Tibial nerve (tissue), 4 donors: ENCODE measurements at regions not wholly inside any gene's neighbourhood (a gene's known extent, or its start where the extent isn't known, plus 50 kb on each side); places are given as distances from the start of the nearest gene placed in this dataset.

Experiments
- DNase-seq, 2 donors: peaks; one replicate each; pipeline ENCODE4 v3.0.0-alpha.2; 2019; ENCODE audit warnings: low spot score in 2 of 2
- H3K27ac ChIP-seq, 4 donors: fragments of 200-600 bp; sonication (generic) in 3 of 4; one replicate each; pipeline ENCODE4 v1.5.1; 2017 to 2019; ENCODE audit warnings: mild to moderate bottlenecking in 1 of 4
- H3K27me3 ChIP-seq, 2 donors: fragments of 200-600 bp; sonication (generic) in 1 of 2; one replicate each; pipeline versions ENCODE4 v1.5.1 to v1.6.0; 2017 to 2019
- H3K36me3 ChIP-seq, 3 donors: fragments of 200-600 bp; sonication (generic); one replicate each; pipeline ENCODE4 v1.5.1; 2018 to 2019
- H3K4me1 ChIP-seq, 4 donors: fragments of 200-600 bp; sonication (generic) in 3 of 4; one replicate each; pipeline ENCODE4 v1.5.1; 2017 to 2019
- H3K4me3 ChIP-seq, 4 donors: fragments of 200-600 bp; sonication (generic) in 3 of 4; one replicate each; pipeline ENCODE4 v1.5.1; 2017 to 2019; ENCODE audit warnings: mild to moderate bottlenecking in 1 of 4, moderate library complexity in 1 of 4
- H3K9me3 ChIP-seq, 4 donors: fragments of 200-600 bp; sonication (generic) in 3 of 4; one replicate each; pipeline ENCODE4 v1.5.1; 2017 to 2019
- EP300 ChIP-seq, 2 donors: sonication (generic); formaldehyde crosslinking; IDR thresholded peaks; one replicate each; pipeline ENCODE4 v1.6.1; 2017; ENCODE audit warnings: antibody characterized with exemption in 2 of 2, mild to moderate bottlenecking in 1 of 2
- POLR2A ChIP-seq, 2 donors: fragments of 450-650 bp; IDR thresholded peaks; one replicate each; pipeline ENCODE4 v1.6.1; 2017; ENCODE audit warnings: antibody characterized with exemption in 2 of 2, mild to moderate bottlenecking in 2 of 2, moderate library complexity in 2 of 2
- WGBS, 2 donors: methylation state at CpG; one replicate each; pipeline ENCODE4 v1.1.5; 2018; 5-methylcytosine and 5-hydroxymethylcytosine counted together
- TF ChIP-seq, protein P1 (sequence below), 5 experiments: fragments of 200-600 bp in 3 of 5; fragments of 450-650 bp in 2 of 5; sonication (generic) in 3 of 5; IDR thresholded peaks; one replicate each; pipeline ENCODE4 v1.5.1; 2016 to 2019; ENCODE audit warnings: antibody characterized with exemption in 5 of 5, mild to moderate bottlenecking in 3 of 5, moderate library complexity in 2 of 5

DNA sequence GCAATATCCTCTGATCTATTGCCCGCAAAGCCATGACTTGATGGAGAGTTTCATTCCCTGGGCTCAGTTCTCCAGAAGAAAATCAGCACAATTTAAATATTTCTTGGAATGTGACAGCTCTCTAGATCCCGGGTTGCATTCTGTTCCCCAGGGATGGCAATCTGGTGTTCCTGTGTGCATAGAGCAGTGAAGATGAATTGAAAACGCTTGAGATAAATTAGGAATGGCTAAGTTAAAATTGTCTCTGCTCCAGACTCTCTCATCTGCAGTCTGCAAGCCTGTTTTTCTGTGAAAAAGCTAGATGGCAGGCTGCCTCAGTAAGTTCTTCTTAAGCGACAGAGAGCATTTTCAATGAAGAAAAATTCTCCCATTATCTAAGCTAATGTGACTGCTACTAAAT, 582.5 kb upstream of the MGAT4C start:
- H3K4me1 ChIP-seq, result no peaks in the 10 kb centered on the region
- no peaks in the 10 kb centered on the region for H3K9me3 ChIP-seq
- H3K27ac ChIP-seq, result no peak overlapping the region
- TF ChIP-seq POLR2A (IDR thresholded peaks at IDR 0.05), result no peak
- H3K4me3 ChIP-seq, result no peak overlapping the region
- 29 to 30% methylated on average over 4 of the region's 4 CpGs for WGBS, 2 donors
- no peaks in the 10 kb centered on the region for H3K36me3 ChIP-seq
- H3K27me3 ChIP-seq, result no peaks in the 10 kb centered on the region
- DNase-seq, result no peak

DNA sequence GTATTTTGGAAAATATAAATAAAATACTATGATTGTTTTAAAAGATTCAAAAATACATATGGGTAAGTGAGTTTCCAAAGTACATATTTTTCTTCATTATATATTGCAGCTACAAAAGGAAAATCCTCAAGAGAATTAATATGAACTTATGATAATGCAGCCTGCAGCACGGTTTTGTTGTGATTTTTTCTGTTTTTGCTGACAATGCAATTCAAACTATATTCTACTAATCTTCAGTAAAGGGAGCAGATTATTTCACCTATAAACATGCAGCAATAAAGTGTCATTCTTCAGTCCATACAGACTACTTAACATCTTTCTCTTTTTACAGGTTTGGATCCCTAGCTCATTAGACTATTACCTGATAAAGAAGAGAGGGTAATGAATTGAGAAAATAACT, 582.1 kb upstream of the MGAT4C start:
- Histone ChIP-seq H3K27ac (no peak overlapping the region), H3K4me3 (no peak overlapping the region), H3K36me3 (no peaks in the 10 kb centered on the region), H3K9me3 (no peaks in the 10 kb centered on the region), H3K4me1 (no peaks in the 10 kb centered on the region), H3K27me3 (no peaks in the 10 kb centered on the region)
- no peak for DNase-seq
- WGBS, 2 donors, result 35 to 44% methylated on average over 1 of the region's 1 CpG
- TF ChIP-seq, protein P1, sequence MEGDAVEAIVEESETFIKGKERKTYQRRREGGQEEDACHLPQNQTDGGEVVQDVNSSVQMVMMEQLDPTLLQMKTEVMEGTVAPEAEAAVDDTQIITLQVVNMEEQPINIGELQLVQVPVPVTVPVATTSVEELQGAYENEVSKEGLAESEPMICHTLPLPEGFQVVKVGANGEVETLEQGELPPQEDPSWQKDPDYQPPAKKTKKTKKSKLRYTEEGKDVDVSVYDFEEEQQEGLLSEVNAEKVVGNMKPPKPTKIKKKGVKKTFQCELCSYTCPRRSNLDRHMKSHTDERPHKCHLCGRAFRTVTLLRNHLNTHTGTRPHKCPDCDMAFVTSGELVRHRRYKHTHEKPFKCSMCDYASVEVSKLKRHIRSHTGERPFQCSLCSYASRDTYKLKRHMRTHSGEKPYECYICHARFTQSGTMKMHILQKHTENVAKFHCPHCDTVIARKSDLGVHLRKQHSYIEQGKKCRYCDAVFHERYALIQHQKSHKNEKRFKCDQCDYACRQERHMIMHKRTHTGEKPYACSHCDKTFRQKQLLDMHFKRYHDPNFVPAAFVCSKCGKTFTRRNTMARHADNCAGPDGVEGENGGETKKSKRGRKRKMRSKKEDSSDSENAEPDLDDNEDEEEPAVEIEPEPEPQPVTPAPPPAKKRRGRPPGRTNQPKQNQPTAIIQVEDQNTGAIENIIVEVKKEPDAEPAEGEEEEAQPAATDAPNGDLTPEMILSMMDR (IDR thresholded peaks at IDR 0.05), result no peak
- TF ChIP-seq POLR2A (IDR thresholded peaks at IDR 0.05) (no peak), EP300 (IDR thresholded peaks at IDR 0.05) (no peak)

DNA sequence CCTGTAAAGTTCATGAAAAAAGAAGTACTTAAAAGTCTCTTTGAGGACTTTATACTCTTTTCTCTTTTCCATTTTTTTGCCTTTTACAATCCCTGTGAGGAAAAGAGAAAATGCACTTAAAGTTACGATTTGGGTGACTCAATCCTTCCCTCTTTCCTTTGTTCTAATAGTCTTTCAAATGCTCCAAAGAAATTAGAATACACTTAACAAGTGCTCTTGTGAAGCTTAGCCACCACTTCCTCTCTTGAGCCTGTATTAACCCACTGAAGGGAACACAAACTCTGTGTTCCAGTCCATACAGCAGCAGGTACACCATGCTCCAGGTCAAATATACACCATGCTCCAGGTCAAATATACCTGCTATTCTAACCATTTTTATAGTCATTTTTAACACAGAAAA, 581.1 kb upstream of the MGAT4C start:
- Histone ChIP-seq H3K27ac (no peak overlapping the region), H3K36me3 (no peaks in the 10 kb centered on the region), H3K27me3 (no peaks in the 10 kb centered on the region), H3K4me3 (no peak overlapping the region), H3K9me3 (no peaks in the 10 kb centered on the region), H3K4me1 (no peaks in the 10 kb centered on the region)
- WGBS, 2 donors, result 18 to 41% methylated on average over 1 of the region's 1 CpG
- TF ChIP-seq EP300 (IDR thresholded peaks at IDR 0.05) (no peak), POLR2A (IDR thresholded peaks at IDR 0.05) (no peak)
- TF ChIP-seq, protein P1 (IDR thresholded peaks at IDR 0.05), result no peak
- DNase-seq, result no peak

DNA sequence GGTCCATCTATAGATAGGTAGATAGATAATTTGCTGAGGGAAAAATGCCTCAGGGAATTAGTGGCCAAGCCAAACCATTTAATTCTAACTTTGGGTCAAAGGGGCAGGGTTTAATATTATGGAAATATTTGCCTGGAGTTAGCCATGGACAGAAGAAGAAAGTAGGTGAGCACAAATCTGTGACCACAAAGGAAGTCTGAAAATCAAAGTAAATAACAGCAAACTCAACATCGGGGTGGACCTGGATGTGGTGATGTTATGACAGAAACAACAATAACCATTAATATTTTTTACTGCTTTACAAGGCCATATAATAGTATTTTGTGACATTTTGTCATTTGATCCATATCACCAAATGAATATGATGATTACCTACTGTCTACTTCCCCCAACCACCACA, 578.0 kb upstream of the MGAT4C start:
- WGBS, 2 donors, result 87 to 92% methylated on average over 1 of the region's 1 CpG
- Histone ChIP-seq H3K9me3 (no peaks in the 10 kb centered on the region), H3K4me3 (no peak overlapping the region), H3K27ac (no peak overlapping the region), H3K4me1 (no peaks in the 10 kb centered on the region), H3K27me3 (no peaks in the 10 kb centered on the region), H3K36me3 (no peaks in the 10 kb centered on the region)
- TF ChIP-seq EP300 (IDR thresholded peaks at IDR 0.05) (no peak), POLR2A (IDR thresholded peaks at IDR 0.05) (no peak)
- TF ChIP-seq, protein P1 (IDR thresholded peaks at IDR 0.05), result no peak
- DNase-seq, result no peak

DNA sequence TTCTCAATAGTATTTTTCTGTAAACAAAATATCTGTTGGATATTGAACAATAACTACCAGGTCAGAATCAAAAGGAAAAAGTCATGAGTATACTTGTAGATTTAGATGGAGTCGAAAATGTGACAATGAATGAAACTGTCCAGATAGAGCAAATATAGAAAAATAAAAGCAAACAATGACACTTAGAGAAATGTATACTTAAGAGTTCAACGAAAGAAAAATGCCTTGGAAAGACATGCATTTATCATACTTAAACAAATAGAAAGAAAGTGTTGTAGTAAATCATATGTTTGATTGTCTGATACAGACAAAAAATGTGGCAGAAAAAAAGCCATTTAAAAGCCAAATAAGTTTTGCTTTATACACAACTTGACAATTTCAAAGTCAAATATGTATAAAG, 571.2 kb upstream of the MGAT4C start:
- no peaks in the 10 kb centered on the region for H3K4me1 ChIP-seq
- WGBS, 2 donors, result 49 to 63% methylated on average over 2 of the region's 2 CpGs
- no peaks in the 10 kb centered on the region for H3K36me3 ChIP-seq
- no peaks in the 10 kb centered on the region for H3K27me3 ChIP-seq
- no peak overlapping the region for H3K4me3 ChIP-seq
- DNase-seq, result no peak
- TF ChIP-seq, protein P1 (IDR thresholded peaks at IDR 0.05), result no peak
- TF ChIP-seq EP300 (IDR thresholded peaks at IDR 0.05), result no peak
- no peak for TF ChIP-seq POLR2A (IDR thresholded peaks at IDR 0.05)
- no peak overlapping the region for H3K27ac ChIP-seq
- no peaks in the 10 kb centered on the region for H3K9me3 ChIP-seq

DNA sequence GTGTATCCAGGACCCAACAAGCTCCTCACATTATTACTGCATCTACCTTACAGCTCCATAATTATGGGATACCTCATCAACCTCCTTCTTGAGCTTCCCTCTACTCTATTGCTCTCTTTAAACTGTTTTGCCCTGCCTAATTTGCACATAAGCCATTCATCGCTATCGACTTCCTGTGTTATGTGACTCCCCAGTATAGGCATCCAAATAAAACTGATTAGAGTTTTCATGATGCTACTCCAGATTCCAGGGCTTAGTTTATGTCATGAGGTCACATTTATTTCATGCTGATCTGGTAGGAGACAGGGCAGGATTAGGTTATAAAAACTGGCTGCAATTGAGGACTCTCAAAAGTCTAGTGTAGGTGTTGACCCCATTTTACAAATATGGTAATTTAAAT, 569.9 kb upstream of the MGAT4C start:
- 84 to 93% methylated on average over 2 of the region's 2 CpGs for WGBS, 2 donors
- TF ChIP-seq EP300 (IDR thresholded peaks at IDR 0.05) (no peak), POLR2A (IDR thresholded peaks at IDR 0.05) (no peak)
- TF ChIP-seq, protein P1 (IDR thresholded peaks at IDR 0.05), result no peak
- Histone ChIP-seq H3K9me3 (no peaks in the 10 kb centered on the region), H3K4me1 (no peaks in the 10 kb centered on the region), H3K4me3 (no peak overlapping the region), H3K36me3 (no peaks in the 10 kb centered on the region), H3K27ac (no peak overlapping the region), H3K27me3 (no peaks in the 10 kb centered on the region)
- DNase-seq, result no peak
